Large intestine (tissue), 3 donors: ENCODE measurements at regions not wholly inside any gene's neighbourhood (a gene's known extent, or its start where the extent isn't known, plus 50 kb on each side); places are given as distances from the start of the nearest gene placed in this dataset.

Experiments
- DNase-seq, 2 donors: peaks; one replicate each; pipeline versions ENCODE4 v3.0.0 to v3.0.0-alpha.2; 2013
- H3K27ac ChIP-seq: one replicate; pipeline ENCODE4 v1.5.1; 2013; ENCODE audit warnings: low read length
- H3K27me3 ChIP-seq: 2 replicates; pipeline ENCODE4 v1.6.1; 2013; ENCODE audit warnings: low read length; ENCODE audit not compliant: control insufficient read depth, insufficient read depth
- H3K36me3 ChIP-seq: 2 replicates; pipeline ENCODE4 v1.6.1; 2013; ENCODE audit warnings: low read length; ENCODE audit not compliant: control insufficient read depth, insufficient read depth
- H3K4me1 ChIP-seq: one replicate; pipeline ENCODE4 v1.6.1; 2013; ENCODE audit warnings: low read length; ENCODE audit not compliant: control insufficient read depth, insufficient read depth
- H3K4me3 ChIP-seq: one replicate; pipeline ENCODE4 v1.5.1; 2013; ENCODE audit warnings: low read length
- H3K9me3 ChIP-seq: one replicate; pipeline ENCODE4 v1.6.1; 2013; ENCODE audit warnings: mild to moderate bottlenecking, low read depth, low read length, moderate library complexity; ENCODE audit not compliant: control insufficient read depth
- WGBS: methylation state at CpG from one replicate; pipeline ENCODE4 v1.1.5; 2013; ENCODE audit warnings: low lambda C conversion rate; ENCODE audit not compliant: insufficient coverage; 5-methylcytosine and 5-hydroxymethylcytosine counted together

- H3K27ac ChIP-seq, result no peak overlapping the region
- H3K36me3 ChIP-seq, result no peaks in the 10 kb centered on the region
- no peaks in the 10 kb centered on the region for H3K27me3 ChIP-seq
- peaks cover 2% of the 10 kb centered on the region for H3K9me3 ChIP-seq
- no CpG with 5 or more reads among the region's 22 CpGs for WGBS
- H3K4me1 ChIP-seq, result no peaks in the 10 kb centered on the region
- no peak for DNase-seq
- H3K4me3 ChIP-seq, result no peak overlapping the region
Measured at GRCh38 chr4:3690551-3691152, 75.5 kb upstream of the ADRA2C start.

GRCh38 chr4:3689576-3690550 is 76.3 kb upstream of the ADRA2C start:
- Histone ChIP-seq H3K4me3 (no peak overlapping the region), H3K27me3 (no peaks in the 10 kb centered on the region), H3K27ac (no peak overlapping the region), H3K4me1 (no peaks in the 10 kb centered on the region), H3K9me3 (peaks cover 2% of the 10 kb centered on the region), H3K36me3 (no peaks in the 10 kb centered on the region)
- DNase-seq, result no peak
- no CpG with 5 or more reads among the region's 41 CpGs for WGBS

- peaks cover 2% of the 10 kb centered on the region for H3K9me3 ChIP-seq
- no peak for DNase-seq
- no peaks in the 10 kb centered on the region for H3K27me3 ChIP-seq
- no peaks in the 10 kb centered on the region for H3K4me1 ChIP-seq
- H3K4me3 ChIP-seq, result no peak overlapping the region
- WGBS, result no CpG with 5 or more reads among the region's 21 CpGs
- H3K36me3 ChIP-seq, result no peaks in the 10 kb centered on the region
- H3K27ac ChIP-seq, result no peak overlapping the region
Measured at GRCh38 chr4:3689006-3689405, 77.2 kb upstream of the ADRA2C start.

GRCh38 chr4:3688018-3688998 is 77.9 kb upstream of the ADRA2C start:
- no CpG with 5 or more reads among the region's 24 CpGs for WGBS
- no peaks in the 10 kb centered on the region for H3K36me3 ChIP-seq

GRCh38 chr4:3687538-3687937 is 78.6 kb upstream of the ADRA2C start:
- DNase-seq, result no peak
- WGBS, result no CpG with 5 or more reads among the region's 13 CpGs
- Histone ChIP-seq H3K36me3 (no peaks in the 10 kb centered on the region), H3K4me1 (no peaks in the 10 kb centered on the region), H3K9me3 (peaks cover 2% of the 10 kb centered on the region), H3K4me3 (no peak overlapping the region), H3K27ac (no peak overlapping the region), H3K27me3 (no peaks in the 10 kb centered on the region)

More at GRCh38 chr4:3688018-3688998, 77.9 kb upstream of the ADRA2C start:
- H3K27me3 ChIP-seq, result no peaks in the 10 kb centered on the region
- no peak for DNase-seq
- H3K9me3 ChIP-seq, result peaks cover 2% of the 10 kb centered on the region
- H3K4me3 ChIP-seq, result no peak overlapping the region
- H3K4me1 ChIP-seq, result no peaks in the 10 kb centered on the region
- no peak overlapping the region for H3K27ac ChIP-seq

- Histone ChIP-seq H3K9me3 (peaks cover 2% of the 10 kb centered on the region), H3K36me3 (no peaks in the 10 kb centered on the region), H3K4me3 (no peak overlapping the region), H3K4me1 (no peaks in the 10 kb centered on the region), H3K27ac (no peak overlapping the region), H3K27me3 (no peaks in the 10 kb centered on the region)
- no CpG with 5 or more reads among the region's 8 CpGs for WGBS
- no peak for DNase-seq
Measured at GRCh38 chr4:3686753-3687152, 79.4 kb upstream of the ADRA2C start.

GRCh38 chr4:3685081-3685645 is 81.0 kb upstream of the ADRA2C start:
- no peak overlapping the region for H3K4me3 ChIP-seq
- H3K27ac ChIP-seq, result no peak overlapping the region
- DNase-seq, result no peak
- WGBS, result no CpG with 5 or more reads among the region's 15 CpGs
- H3K27me3 ChIP-seq, result no peaks in the 10 kb centered on the region
- H3K9me3 ChIP-seq, result peaks cover 2% of the 10 kb centered on the region
- no peaks in the 10 kb centered on the region for H3K36me3 ChIP-seq
- no peaks in the 10 kb centered on the region for H3K4me1 ChIP-seq

GRCh38 chr4:3684546-3684945 is 81.6 kb upstream of the ADRA2C start:
- no peak for DNase-seq
- Histone ChIP-seq H3K9me3 (peaks cover 2% of the 10 kb centered on the region), H3K4me3 (no peak overlapping the region), H3K27me3 (no peaks in the 10 kb centered on the region), H3K4me1 (no peaks in the 10 kb centered on the region), H3K36me3 (no peaks in the 10 kb centered on the region), H3K27ac (no peak overlapping the region)
- no CpG with 5 or more reads among the region's 8 CpGs for WGBS

GRCh38 chr4:3683744-3684421 is 82.3 kb upstream of the ADRA2C start:
- Histone ChIP-seq H3K9me3 (peaks cover 2% of the 10 kb centered on the region), H3K36me3 (no peaks in the 10 kb centered on the region), H3K4me3 (no peak overlapping the region), H3K27ac (no peak overlapping the region), H3K27me3 (no peaks in the 10 kb centered on the region), H3K4me1 (no peaks in the 10 kb centered on the region)
- DNase-seq, result no peak
- 80% methylated on average over 1 of the region's 30 CpGs for WGBS
